WI38 (cell line): ENCODE measurements at regions not wholly inside any gene's neighbourhood (a gene's known extent, or its start where the extent isn't known, plus 50 kb on each side); places are given as distances from the start of the nearest gene placed in this dataset.

Source experiments
- H3K4me3 ChIP-seq: 2 replicates; pipeline ENCODE4 v1.5.1; 2011; ENCODE audit warnings: low read depth, mild to moderate bottlenecking, control low read depth, low read length
- CTCF ChIP-seq: IDR thresholded peaks from 2 replicates; pipeline ENCODE4 v1.5.1; 2012; ENCODE audit warnings: low read depth, mild to moderate bottlenecking, control low read depth, low read length

- no peak for TF ChIP-seq CTCF
- no peak overlapping the region for H3K4me3 ChIP-seq
These were observed 299.9 kb downstream of the BRD1 start for GRCh38 chr22:49527611-49528419.

GRCh38 chr22:49525801-49526535 lies 301.7 kb downstream of the BRD1 start:
- no peak overlapping the region for H3K4me3 ChIP-seq
- TF ChIP-seq CTCF = no peak

GRCh38 chr22:49525360-49525759 lies 302.3 kb downstream of the BRD1 start:
- H3K4me3 ChIP-seq = no peak overlapping the region
- no peak for TF ChIP-seq CTCF

- no peak overlapping the region for H3K4me3 ChIP-seq
- no peak for TF ChIP-seq CTCF
These were observed 303.3 kb downstream of the BRD1 start for GRCh38 chr22:49524362-49524761.

GRCh38 chr22:49523374-49524008 lies 304.2 kb downstream of the BRD1 start:
- no peak for TF ChIP-seq CTCF
- no peak overlapping the region for H3K4me3 ChIP-seq

- no peak overlapping the region for H3K4me3 ChIP-seq
- TF ChIP-seq CTCF = no peak
These were observed 304.9 kb downstream of the BRD1 start for GRCh38 chr22:49522582-49523373.
